Epidermal melanocyte (primary cell): ENCODE measurements at regions not wholly inside any gene's neighbourhood (a gene's known extent, or its start where the extent isn't known, plus 50 kb on each side); places are given as distances from the start of the nearest gene placed in this dataset.
"Not testable (repeated sequence)": the region's sequence is repeated elsewhere in the genome, so short reads cannot be mapped to it uniquely, and the experiment has no call there.

Experiments
- DNase-seq: peaks from one replicate; pipeline ENCODE4 v3.0.0; 2011; ENCODE audit warnings: low spot score; ENCODE audit not compliant: insufficient read length

DNA sequence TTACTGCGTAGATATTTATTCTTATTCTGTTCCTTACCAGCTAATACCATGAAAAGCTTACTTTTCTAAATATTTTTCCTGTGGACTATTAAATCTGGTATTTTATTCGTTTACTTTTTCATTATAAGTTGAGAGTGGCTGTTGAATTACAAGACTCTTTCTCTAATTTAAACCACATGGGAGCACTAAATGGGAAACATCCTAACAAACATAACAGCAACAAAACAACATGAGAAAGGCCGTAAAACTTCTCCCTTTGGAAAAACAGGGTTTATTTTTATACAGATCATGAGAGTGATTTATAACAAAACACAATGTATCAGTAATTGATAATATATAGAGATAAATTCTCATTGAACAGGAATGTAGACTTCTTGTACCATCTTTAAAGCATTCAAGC is 1592.1 kb downstream of the EFNB2 start:
- DNase-seq, result no peak

- no peak for DNase-seq
These were observed 1597.6 kb downstream of the EFNB2 start for GRCh38 chr13:104937881-104938280.

GRCh38 chr13:104936304-104936703 is 1599.2 kb downstream of the EFNB2 start:
- no peak for DNase-seq

GRCh38 chr13:104920513-104920912 is 1614.9 kb downstream of the EFNB2 start:
- not testable (repeated sequence) for DNase-seq

DNA sequence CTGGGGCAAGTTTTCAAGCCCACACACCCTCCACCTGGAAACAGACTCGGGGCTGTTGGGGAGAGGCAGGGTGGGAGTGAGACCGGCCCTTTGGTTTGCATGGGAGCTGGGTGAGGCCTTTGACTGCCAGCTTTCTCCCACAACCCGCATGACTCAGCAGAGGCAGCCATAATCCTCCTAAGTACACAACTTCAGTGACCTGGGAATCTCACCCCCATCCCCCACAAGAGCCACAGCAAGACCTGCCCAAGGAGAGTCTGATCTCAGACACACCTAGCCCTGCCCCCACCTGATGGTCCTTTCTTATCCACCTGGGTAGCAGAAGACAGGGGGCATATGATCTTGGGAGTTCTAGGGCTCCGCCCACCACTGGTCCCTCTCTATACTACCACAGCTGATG is 1615.4 kb downstream of the EFNB2 start:
- DNase-seq, result no peak

DNA sequence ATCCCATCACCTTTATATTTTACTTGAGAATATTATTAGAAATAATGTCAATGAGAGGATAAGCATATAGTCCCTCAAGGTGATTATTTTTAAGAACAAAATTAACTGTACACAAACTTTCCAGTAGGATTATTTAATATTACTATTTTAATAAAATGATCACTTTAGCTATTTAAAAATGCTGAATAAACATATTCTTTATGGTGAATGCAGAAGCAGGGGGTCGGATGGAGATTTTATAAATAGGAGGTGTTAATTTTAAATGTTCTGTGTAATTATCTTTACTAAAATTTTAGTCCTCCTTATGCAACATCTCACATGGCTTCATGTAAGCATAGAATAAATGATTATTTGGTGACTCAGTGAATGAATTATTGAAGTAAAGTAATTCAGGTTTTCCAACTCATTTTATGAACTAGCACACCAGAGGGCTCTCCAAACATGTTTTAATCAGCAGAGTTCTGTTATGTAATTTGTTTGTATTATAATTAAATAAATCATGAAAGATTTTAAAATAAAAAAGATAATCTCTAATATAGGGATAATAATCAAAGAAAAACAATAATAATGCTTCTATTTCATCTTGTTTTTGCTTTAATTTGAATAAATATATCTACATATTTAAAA is 1635.2 kb downstream of the EFNB2 start:
- no peak for DNase-seq

GRCh38 chr13:104898484-104898883 is 1637.0 kb downstream of the EFNB2 start:
- DNase-seq, result no peak

- no peak for DNase-seq
These were observed 1639.9 kb downstream of the EFNB2 start for GRCh38 chr13:104895521-104895920.

DNA sequence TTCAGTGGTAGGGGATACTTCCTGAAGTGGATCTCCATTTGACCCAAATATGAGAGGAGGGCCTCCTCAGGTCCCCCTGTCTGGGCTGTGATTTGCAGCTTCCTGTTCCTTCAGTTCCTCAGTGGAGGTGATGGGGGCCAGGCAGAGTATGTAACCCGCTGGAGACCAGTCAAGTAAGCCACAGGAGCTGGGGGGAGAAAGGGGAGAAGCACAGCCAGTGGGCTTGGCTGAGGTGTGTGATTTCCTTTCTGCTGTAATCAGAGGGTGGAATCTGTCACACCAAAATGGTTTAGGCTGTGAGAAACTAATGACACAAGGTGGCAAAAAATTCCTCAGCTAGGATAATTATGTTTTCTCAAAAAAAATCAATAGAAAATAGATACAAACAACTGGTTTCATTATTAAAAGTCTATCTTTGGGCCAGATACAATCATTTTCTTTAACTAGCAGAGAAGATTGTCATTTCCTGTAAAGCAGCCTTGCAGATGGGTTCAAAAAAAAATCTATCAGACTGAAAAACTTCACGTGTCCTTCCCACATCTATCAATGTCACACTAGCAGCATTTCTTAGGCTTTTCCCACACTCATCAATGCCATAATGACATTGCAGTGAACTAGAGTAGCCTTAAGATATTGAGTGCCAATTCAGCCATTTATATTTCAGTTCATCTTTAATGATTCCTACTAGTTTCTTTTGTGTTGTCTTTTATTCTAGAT is 1660.3 kb downstream of the EFNB2 start:
- no peak for DNase-seq

GRCh38 chr13:104872153-104872552 is 1663.3 kb downstream of the EFNB2 start:
- DNase-seq, result no peak

GRCh38 chr13:104871456-104871855 is 1664.0 kb downstream of the EFNB2 start:
- DNase-seq, result no peak

DNA sequence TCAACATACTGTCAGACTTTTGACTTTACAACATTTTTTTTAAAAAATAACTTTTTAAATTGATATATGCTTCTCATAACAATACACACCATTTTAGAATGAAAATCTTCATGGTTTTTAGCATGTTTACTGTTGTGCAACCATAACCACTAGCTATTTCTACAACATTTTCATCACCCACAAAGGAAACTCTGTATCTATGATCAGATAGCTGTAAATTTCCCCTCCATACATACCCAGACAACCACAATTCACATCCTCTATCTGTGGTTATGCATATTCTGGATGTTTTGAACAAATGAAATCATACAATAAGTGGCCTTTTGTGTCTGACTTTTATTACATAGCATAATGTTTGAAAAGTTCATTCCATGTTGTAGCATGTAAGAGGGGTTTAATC is 1666.0 kb downstream of the EFNB2 start:
- DNase-seq, result no peak

DNA sequence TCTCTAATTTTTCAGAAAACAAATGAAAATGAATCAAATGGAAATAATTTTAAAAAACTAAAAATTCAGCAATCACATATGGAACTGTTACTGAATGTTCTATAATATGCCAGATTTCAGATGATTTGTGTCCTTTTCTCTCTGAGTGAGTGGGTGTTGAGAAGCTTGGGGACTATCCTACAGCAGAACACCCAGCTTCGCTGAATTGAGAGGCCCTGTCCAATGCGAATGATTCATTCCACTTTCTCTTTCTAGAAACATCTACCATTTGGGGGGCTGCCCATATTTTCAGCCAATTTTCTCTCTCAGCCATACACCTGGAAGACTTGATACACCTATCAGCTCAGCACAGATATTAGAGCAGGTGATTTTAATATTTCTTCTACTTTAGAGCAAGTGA is 1666.7 kb downstream of the EFNB2 start:
- no peak for DNase-seq

- DNase-seq, result no peak
These were observed 1679.9 kb downstream of the EFNB2 start for GRCh38 chr13:104855581-104855980.

GRCh38 chr13:104854698-104855097 is 1680.8 kb downstream of the EFNB2 start:
- no peak for DNase-seq

DNA sequence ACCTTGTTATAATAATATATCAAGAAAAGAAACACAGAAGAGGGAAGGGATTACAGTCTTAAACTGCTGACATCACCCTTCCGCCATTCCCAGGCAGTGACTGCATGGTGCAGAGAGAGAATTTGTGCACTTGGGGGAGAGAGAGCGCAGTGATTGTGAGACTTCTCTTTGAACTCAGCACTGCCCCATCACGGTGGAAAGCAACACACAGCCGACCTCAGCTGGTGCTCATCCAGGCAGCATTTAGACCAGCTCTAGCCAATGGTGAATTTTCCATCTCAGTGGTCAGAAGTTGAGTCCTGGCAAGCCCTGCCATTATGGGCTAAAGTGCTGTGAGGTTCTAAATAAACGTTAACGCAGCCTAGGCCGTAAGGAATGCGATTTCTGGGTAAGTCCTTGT is 1681.5 kb downstream of the EFNB2 start:
- DNase-seq, result no peak

- DNase-seq, result no peak
These were observed 1687.5 kb downstream of the EFNB2 start for GRCh38 chr13:104847922-104848321.

DNA sequence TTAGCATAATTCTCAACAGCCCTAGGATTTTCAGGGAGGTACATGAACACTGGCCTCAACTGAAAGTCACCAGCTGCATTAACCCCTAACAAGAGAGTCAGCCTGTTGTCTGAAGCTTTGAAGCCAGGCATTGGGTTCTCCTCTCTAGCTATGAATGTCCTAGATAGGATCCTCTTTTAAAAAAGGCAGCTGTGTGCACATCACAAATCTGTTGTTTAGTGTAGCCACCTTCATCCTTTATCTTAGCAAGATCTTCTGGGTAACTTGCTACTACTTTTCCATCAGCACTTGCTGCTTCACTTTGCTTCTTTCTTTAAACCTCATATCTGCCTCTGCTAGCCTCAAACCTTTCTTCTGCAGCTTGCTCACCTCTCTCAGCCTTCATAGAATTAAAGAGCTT is 1692.1 kb downstream of the EFNB2 start:
- DNase-seq, result no peak

GRCh38 chr13:104841110-104841509 is 1694.4 kb downstream of the EFNB2 start:
- DNase-seq, result no peak

- no peak for DNase-seq
These were observed 1697.7 kb downstream of the EFNB2 start for GRCh38 chr13:104837756-104838155.

DNA sequence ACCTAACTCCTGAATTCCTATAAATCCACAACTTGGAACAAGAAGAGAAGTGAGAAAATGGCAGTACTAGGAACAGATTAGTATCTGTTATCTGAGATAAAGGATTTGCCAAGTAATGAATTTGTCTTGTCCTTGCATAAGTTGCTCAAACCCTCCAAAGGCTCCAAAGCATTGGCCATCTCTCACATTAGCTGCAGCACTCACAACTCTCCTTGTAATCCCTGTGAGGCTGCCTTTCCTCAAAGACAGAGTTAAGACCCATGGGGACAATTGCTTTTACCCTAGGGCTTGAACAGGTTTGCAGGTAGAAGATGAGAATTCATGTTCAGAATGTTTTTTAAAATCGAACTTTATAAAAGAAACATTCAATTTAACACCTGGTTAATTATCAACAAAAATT is 1702.2 kb downstream of the EFNB2 start:
- no peak for DNase-seq

DNA sequence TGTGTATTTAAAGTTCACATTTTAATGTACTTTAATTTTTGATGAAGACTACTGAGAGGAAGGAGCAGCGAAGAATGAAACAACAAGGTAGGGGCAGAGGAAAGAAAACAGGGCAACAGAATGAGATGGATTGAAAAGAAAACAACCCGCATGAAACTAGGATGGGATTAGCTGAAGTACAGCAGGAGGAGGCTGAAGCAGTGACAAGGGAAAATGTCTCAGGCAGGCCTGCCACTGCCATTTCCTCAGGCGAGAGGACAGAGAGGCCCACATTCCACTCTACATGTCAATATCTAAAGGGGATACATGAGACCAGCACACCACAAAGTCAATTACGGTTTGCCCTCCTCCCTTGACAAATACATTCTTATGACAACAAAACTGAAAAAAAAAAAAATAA is 1703.2 kb downstream of the EFNB2 start:
- DNase-seq, result no peak

GRCh38 chr13:104831831-104832230 is 1703.6 kb downstream of the EFNB2 start:
- no peak for DNase-seq
